ENCODE measurements at regions not wholly inside any gene's neighbourhood (a gene's known extent, or its start where the extent isn't known, plus 50 kb on each side); places are given as distances from the start of the nearest gene placed in this dataset.
"Not testable (repeated sequence)": the region's sequence is repeated elsewhere in the genome, so short reads cannot be mapped to it uniquely, and the experiment has no call there.

GRCh38 chr4:43136752-43137151 is 244.2 kb downstream of the GRXCR1 start:
- no peak for TF ChIP-seq POLR2AphosphoS5 (IDR thresholded peaks at IDR 0.05; ENCODE audit: borderline replicate concordance, low read depth, low read length)
- TF ChIP-seq FOXP2 (optimal IDR thresholded peaks at IDR 0.05; ENCODE audit: control extremely low read depth, extremely low read length, insufficient read depth) = no peak
- TF ChIP-seq EZH2 (IDR thresholded peaks at IDR 0.05) = no peak
- Histone ChIP-seq H3K36me3 (ENCODE audit: insufficient read depth, low read length) (no peaks in the 10 kb centered on the region), H3K4me3 (no peak overlapping the region), H3K9me3 (ENCODE audit: low read depth, low read length) (no peaks in the 10 kb centered on the region), H3K9ac (ENCODE audit: insufficient read length) (no peak overlapping the region), H3K27ac (no peak overlapping the region)
- no peak for DNase-seq (ENCODE audit: low read depth, low spot score)

GRCh38 chr4:43146198-43146597 is 253.7 kb downstream of the GRXCR1 start:
- H3K27ac ChIP-seq = no peak overlapping the region

GRCh38 chr4:43148481-43148880 is 256.0 kb downstream of the GRXCR1 start:
- Histone ChIP-seq H3K27ac (no peak overlapping the region), H3K9ac (ENCODE audit: insufficient read length) (no peak overlapping the region), H3K4me3 (no peak overlapping the region), H3K9me3 (ENCODE audit: low read depth, low read length) (no peaks in the 10 kb centered on the region), H3K36me3 (ENCODE audit: insufficient read depth, low read length) (no peaks in the 10 kb centered on the region)
- TF ChIP-seq EZH2 (IDR thresholded peaks at IDR 0.05) = no peak
- no peak for TF ChIP-seq POLR2AphosphoS5 (IDR thresholded peaks at IDR 0.05; ENCODE audit: borderline replicate concordance, low read depth, low read length)
- TF ChIP-seq FOXP2 (optimal IDR thresholded peaks at IDR 0.05; ENCODE audit: control extremely low read depth, extremely low read length, insufficient read depth) = no peak
- DNase-seq (ENCODE audit: low read depth, low spot score) = no peak

More at GRCh38 chr4:43146198-43146597, 253.7 kb downstream of the GRXCR1 start:
- TF ChIP-seq EZH2 (IDR thresholded peaks at IDR 0.05) = no peak
- no peak for TF ChIP-seq POLR2AphosphoS5 (IDR thresholded peaks at IDR 0.05; ENCODE audit: borderline replicate concordance, low read depth, low read length)
- TF ChIP-seq FOXP2 (optimal IDR thresholded peaks at IDR 0.05; ENCODE audit: control extremely low read depth, extremely low read length, insufficient read depth) = no peak
- Histone ChIP-seq H3K9ac (ENCODE audit: insufficient read length) (no peak overlapping the region), H3K9me3 (ENCODE audit: low read depth, low read length) (no peaks in the 10 kb centered on the region), H3K4me3 (no peak overlapping the region), H3K36me3 (ENCODE audit: insufficient read depth, low read length) (no peaks in the 10 kb centered on the region)
- DNase-seq (ENCODE audit: low read depth, low spot score) = no peak

GRCh38 chr4:43163101-43163792 is 270.7 kb downstream of the GRXCR1 start:
- Histone ChIP-seq H3K36me3 (ENCODE audit: insufficient read depth, low read length) (no peaks in the 10 kb centered on the region), H3K27ac (no peak overlapping the region), H3K9ac (ENCODE audit: insufficient read length) (no peak overlapping the region), H3K9me3 (ENCODE audit: low read depth, low read length) (no peaks in the 10 kb centered on the region), H3K4me3 (no peak overlapping the region)
- DNase-seq (ENCODE audit: low read depth, low spot score) = no peak
- TF ChIP-seq EZH2 (IDR thresholded peaks at IDR 0.05) = no peak
- TF ChIP-seq POLR2AphosphoS5 (IDR thresholded peaks at IDR 0.05; ENCODE audit: borderline replicate concordance, low read depth, low read length) = no peak
- TF ChIP-seq FOXP2 (optimal IDR thresholded peaks at IDR 0.05; ENCODE audit: control extremely low read depth, extremely low read length, insufficient read depth) = no peak

GRCh38 chr4:43189741-43190140 is 297.2 kb downstream of the GRXCR1 start:
- no peak overlapping the region for H3K9ac ChIP-seq (ENCODE audit: insufficient read length)

GRCh38 chr4:43212576-43212975 is 320.1 kb downstream of the GRXCR1 start:
- not testable (repeated sequence) for DNase-seq (ENCODE audit: low read depth, low spot score); H3K4me3 ChIP-seq; H3K9ac ChIP-seq (ENCODE audit: insufficient read length); H3K36me3 ChIP-seq (ENCODE audit: insufficient read depth, low read length); H3K9me3 ChIP-seq (ENCODE audit: low read depth, low read length); H3K27ac ChIP-seq

More at GRCh38 chr4:43189741-43190140, 297.2 kb downstream of the GRXCR1 start:
- DNase-seq (ENCODE audit: low read depth, low spot score) = no peak
- no peak overlapping the region for H3K4me3 ChIP-seq
- H3K9me3 ChIP-seq (ENCODE audit: low read depth, low read length) = no peaks in the 10 kb centered on the region
- TF ChIP-seq EZH2 (IDR thresholded peaks at IDR 0.05) = no peak
- no peak for TF ChIP-seq FOXP2 (optimal IDR thresholded peaks at IDR 0.05; ENCODE audit: control extremely low read depth, extremely low read length, insufficient read depth)
- no peak for TF ChIP-seq POLR2AphosphoS5 (IDR thresholded peaks at IDR 0.05; ENCODE audit: borderline replicate concordance, low read depth, low read length)
- H3K36me3 ChIP-seq (ENCODE audit: insufficient read depth, low read length) = no peaks in the 10 kb centered on the region
- H3K27ac ChIP-seq = no peak overlapping the region

- DNase-seq (ENCODE audit: low read depth, low spot score) = no peak
- no peak overlapping the region for H3K4me3 ChIP-seq
- no peak overlapping the region for H3K9ac ChIP-seq (ENCODE audit: insufficient read length)
- no peaks in the 10 kb centered on the region for H3K9me3 ChIP-seq (ENCODE audit: low read depth, low read length)
- H3K27ac ChIP-seq = no peak overlapping the region
- no peaks in the 10 kb centered on the region for H3K36me3 ChIP-seq (ENCODE audit: insufficient read depth, low read length)
- no peak for TF ChIP-seq FOXP2 (optimal IDR thresholded peaks at IDR 0.05; ENCODE audit: control extremely low read depth, extremely low read length, insufficient read depth)
- no peak for TF ChIP-seq EZH2 (IDR thresholded peaks at IDR 0.05)
- TF ChIP-seq POLR2AphosphoS5 (IDR thresholded peaks at IDR 0.05; ENCODE audit: borderline replicate concordance, low read depth, low read length) = no peak
These were observed 331.3 kb downstream of the GRXCR1 start for GRCh38 chr4:43223820-43224219.

GRCh38 chr4:43224559-43224958 is 332.0 kb downstream of the GRXCR1 start:
- no peak overlapping the region; the same call in 1 of the 2 replicates for H3K4me3 ChIP-seq
- no peak for DNase-seq (ENCODE audit: low read depth, low spot score)
- TF ChIP-seq FOXP2 (optimal IDR thresholded peaks at IDR 0.05; ENCODE audit: control extremely low read depth, extremely low read length, insufficient read depth) (no peak), EZH2 (IDR thresholded peaks at IDR 0.05) (no peak), POLR2AphosphoS5 (IDR thresholded peaks at IDR 0.05; ENCODE audit: borderline replicate concordance, low read depth, low read length) (no peak)

GRCh38 chr4:43233321-43233720 is 340.8 kb downstream of the GRXCR1 start:
- no peaks in the 10 kb centered on the region for H3K36me3 ChIP-seq (ENCODE audit: insufficient read depth, low read length)
- TF ChIP-seq FOXP2 (optimal IDR thresholded peaks at IDR 0.05; ENCODE audit: control extremely low read depth, extremely low read length, insufficient read depth) = no peak
- TF ChIP-seq EZH2 (IDR thresholded peaks at IDR 0.05) = no peak
- no peak for TF ChIP-seq POLR2AphosphoS5 (IDR thresholded peaks at IDR 0.05; ENCODE audit: borderline replicate concordance, low read depth, low read length)
- DNase-seq (ENCODE audit: low read depth, low spot score) = no peak
- H3K9ac ChIP-seq (ENCODE audit: insufficient read length) = no peak overlapping the region
- no peaks in the 10 kb centered on the region for H3K9me3 ChIP-seq (ENCODE audit: low read depth, low read length)
- H3K27ac ChIP-seq = no peak overlapping the region
- no peak overlapping the region for H3K4me3 ChIP-seq

More at GRCh38 chr4:43224559-43224958, 332.0 kb downstream of the GRXCR1 start:
- no peaks in the 10 kb centered on the region for H3K36me3 ChIP-seq (ENCODE audit: insufficient read depth, low read length)
- no peak overlapping the region for H3K27ac ChIP-seq
- H3K9ac ChIP-seq (ENCODE audit: insufficient read length) = no peak overlapping the region
- H3K9me3 ChIP-seq (ENCODE audit: low read depth, low read length) = no peaks in the 10 kb centered on the region

All from SK-N-MC (cell line).